GM12878 (cell line): ENCODE measurements at regions not wholly inside any gene's neighbourhood (a gene's known extent, or its start where the extent isn't known, plus 50 kb on each side); places are given as distances from the start of the nearest gene placed in this dataset.

Source experiments
- GATAD2B ChIP-seq: fragments of 450-650 bp; conservative IDR thresholded peaks from 2 replicates; pipeline ENCODE4 v1.6.1; 2017; ENCODE audit warnings: low read depth, mild to moderate bottlenecking, moderate library complexity
- MYC ChIP-seq: IDR thresholded peaks from 2 replicates; pipeline ENCODE4 v1.6.1; 2011; ENCODE audit warnings: mild to moderate bottlenecking, low read length, moderate library complexity, inconsistent platforms; ENCODE audit not compliant: insufficient read depth, insufficient replicate concordance, insufficient read length, severe bottlenecking
- POLR2AphosphoS5 ChIP-seq: IDR thresholded peaks from 2 replicates; pipeline ENCODE4 v1.6.1; 2011; ENCODE audit warnings: mild to moderate bottlenecking, low read length, inconsistent platforms
- SIN3A ChIP-seq: IDR thresholded peaks from 2 replicates; pipeline ENCODE4 v1.6.1; 2012; ENCODE audit warnings: low read depth, low read length, improper control_type of control experiment
- TCF3 ChIP-seq: IDR thresholded peaks from 2 replicates; pipeline ENCODE4 v1.6.1; 2012; ENCODE audit warnings: low read depth, mild to moderate bottlenecking, low read length, borderline replicate concordance; ENCODE audit not compliant: insufficient read depth
- ZBTB4 ChIP-seq: fragments of 450-650 bp; formaldehyde crosslinking; IDR thresholded peaks from 2 replicates; pipeline ENCODE4 v1.4.0; 2022; ENCODE audit warnings: mild to moderate bottlenecking, moderate library complexity
- ZNF274 ChIP-seq: IDR thresholded peaks from one replicate; pipeline ENCODE4 v1.8.0; 2011; ENCODE audit not compliant: insufficient read length, insufficient read depth
- TF ChIP-seq, protein P1 (sequence below), 3 experiments: IDR thresholded peaks in 2 of 3; conservative IDR thresholded peaks in 1 of 3; 2 replicates each; pipeline ENCODE4 v1.5.1; 2011; ENCODE audit warnings: low read depth in 3 of 3, low read length in 3 of 3, mild to moderate bottlenecking in 3 of 3, control low read depth in 2 of 3, moderate library complexity in 2 of 3, inconsistent platforms in 1 of 3, mixed read lengths in 1 of 3; ENCODE audit not compliant: control insufficient read depth in 2 of 3, insufficient read depth in 1 of 3; ENCODE audit errors: extremely low read depth in 1 of 3

DNA sequence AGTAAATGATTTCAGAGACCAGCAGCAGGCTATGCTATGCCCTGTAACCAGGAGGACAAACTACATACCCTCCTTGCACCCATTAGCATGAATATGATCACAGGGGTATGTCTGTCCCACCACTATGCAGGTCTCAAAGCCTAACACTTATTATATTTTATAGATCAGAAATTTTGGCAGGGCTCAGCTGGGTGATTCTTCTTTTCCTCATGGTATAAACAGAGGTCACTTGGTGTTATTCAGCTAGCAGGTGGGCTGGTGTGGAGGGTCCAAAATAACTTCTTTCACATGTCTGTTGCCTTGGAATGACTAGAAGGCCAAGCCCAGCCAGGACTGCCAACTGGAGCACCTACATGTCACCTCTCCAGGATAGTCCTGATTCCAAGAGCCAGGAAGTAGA, 252.9 kb downstream of the ARHGAP12 start:
- TF ChIP-seq ZBTB4 (CRISPR knock-in tag): no peak
- no peak for TF ChIP-seq ZNF274
- no peak for TF ChIP-seq SIN3A
- no peak for TF ChIP-seq GATAD2B
- TF ChIP-seq, protein P1, sequence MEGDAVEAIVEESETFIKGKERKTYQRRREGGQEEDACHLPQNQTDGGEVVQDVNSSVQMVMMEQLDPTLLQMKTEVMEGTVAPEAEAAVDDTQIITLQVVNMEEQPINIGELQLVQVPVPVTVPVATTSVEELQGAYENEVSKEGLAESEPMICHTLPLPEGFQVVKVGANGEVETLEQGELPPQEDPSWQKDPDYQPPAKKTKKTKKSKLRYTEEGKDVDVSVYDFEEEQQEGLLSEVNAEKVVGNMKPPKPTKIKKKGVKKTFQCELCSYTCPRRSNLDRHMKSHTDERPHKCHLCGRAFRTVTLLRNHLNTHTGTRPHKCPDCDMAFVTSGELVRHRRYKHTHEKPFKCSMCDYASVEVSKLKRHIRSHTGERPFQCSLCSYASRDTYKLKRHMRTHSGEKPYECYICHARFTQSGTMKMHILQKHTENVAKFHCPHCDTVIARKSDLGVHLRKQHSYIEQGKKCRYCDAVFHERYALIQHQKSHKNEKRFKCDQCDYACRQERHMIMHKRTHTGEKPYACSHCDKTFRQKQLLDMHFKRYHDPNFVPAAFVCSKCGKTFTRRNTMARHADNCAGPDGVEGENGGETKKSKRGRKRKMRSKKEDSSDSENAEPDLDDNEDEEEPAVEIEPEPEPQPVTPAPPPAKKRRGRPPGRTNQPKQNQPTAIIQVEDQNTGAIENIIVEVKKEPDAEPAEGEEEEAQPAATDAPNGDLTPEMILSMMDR (IDR thresholded peaks at IDR 0.05 in 2 of 3, conservative IDR thresholded peaks at IDR 0.05 in 1 of 3; ENCODE audit: control insufficient read depth in 2 of 3, extremely low read depth in 1 of 3, insufficient read depth in 1 of 3, low read depth in 3 of 3, low read length in 3 of 3): no peak
- TF ChIP-seq MYC: no peak
- TF ChIP-seq POLR2AphosphoS5: no peak
- no peak for TF ChIP-seq TCF3
